MM.1S (cell line): ENCODE measurements at regions not wholly inside any gene's neighbourhood (a gene's known extent, or its start where the extent isn't known, plus 50 kb on each side); places are given as distances from the start of the nearest gene placed in this dataset.
"Not testable (repeated sequence)": the region's sequence is repeated elsewhere in the genome, so short reads cannot be mapped to it uniquely, and the experiment has no call there.

Experiments used
- DNase-seq: peaks from one replicate; pipeline ENCODE4 v3.0.0-alpha.2; 2015
- H2AFZ ChIP-seq: fragments of 300-600 bp; sonication (generic); 2 replicates; pipeline ENCODE4 v1.6.0; 2016; ENCODE audit warnings: antibody characterized with exemption, low read length
- H3F3A ChIP-seq: fragments of 300-600 bp; sonication (generic); 2 replicates; pipeline ENCODE4 v1.6.1; 2016; ENCODE audit warnings: mild to moderate bottlenecking, antibody characterized with exemption, low read length, moderate library complexity, mixed read lengths; ENCODE audit not compliant: insufficient read depth
- H3K27ac ChIP-seq: fragments of 300-600 bp; sonication (generic); 2 replicates; pipeline ENCODE4 v1.5.1; 2016; ENCODE audit warnings: mild to moderate bottlenecking, low read length
- H3K27me3 ChIP-seq: fragments of 300-600 bp; sonication (generic); replicated peaks from 2 replicates; pipeline ENCODE4 v1.6.0; 2016; ENCODE audit warnings: low read length; ENCODE audit not compliant: insufficient read depth
- H3K36me3 ChIP-seq: fragments of 300-600 bp; sonication (generic); replicated peaks from 2 replicates; pipeline ENCODE4 v1.6.1; 2016; ENCODE audit warnings: mild to moderate bottlenecking, low read length, mixed read lengths; ENCODE audit not compliant: insufficient read depth
- H3K4me1 ChIP-seq: fragments of 300-600 bp; sonication (generic); 2 replicates; pipeline ENCODE4 v1.6.1; 2016; ENCODE audit warnings: low read length, mixed read lengths
- H3K4me2 ChIP-seq: fragments of 300-600 bp; sonication (generic); 2 replicates; pipeline ENCODE4 v1.6.0; 2016; ENCODE audit warnings: low read depth, low read length
- H3K4me3 ChIP-seq: fragments of 300-600 bp; sonication (generic); 2 replicates; pipeline ENCODE4 v1.5.1; 2016; ENCODE audit warnings: low read length, mixed read lengths
- H3K79me2 ChIP-seq: fragments of 300-600 bp; sonication (generic); 2 replicates; pipeline ENCODE4 v1.6.1; 2016; ENCODE audit warnings: mixed run types, low read length, mixed read lengths
- H3K9ac ChIP-seq: fragments of 300-600 bp; sonication (generic); 2 replicates; pipeline ENCODE4 v1.6.1; 2016; ENCODE audit warnings: low read length, mixed read lengths
- H3K9me2 ChIP-seq: fragments of 300-600 bp; sonication (generic); replicated peaks from 2 replicates; pipeline ENCODE4 v1.6.1; 2016; ENCODE audit warnings: mild to moderate bottlenecking, low read length, mixed read lengths; ENCODE audit not compliant: insufficient read depth
- H3K9me3 ChIP-seq: fragments of 300-600 bp; sonication (generic); replicated peaks from 2 replicates; pipeline ENCODE4 v1.6.1; 2016; ENCODE audit warnings: mild to moderate bottlenecking, low read length, mixed read lengths; ENCODE audit not compliant: insufficient read depth
- H4K20me1 ChIP-seq: fragments of 300-600 bp; sonication (generic); 2 replicates; pipeline ENCODE4 v1.6.1; 2016; ENCODE audit warnings: mild to moderate bottlenecking, low read length, moderate library complexity, mixed read lengths; ENCODE audit not compliant: insufficient read depth
- EZH2 ChIP-seq: fragments of 300-600 bp; sonication (generic); optimal IDR thresholded peaks from 2 replicates; pipeline ENCODE3; 2017; ENCODE audit warnings: low read depth, mild to moderate bottlenecking, antibody characterized with exemption, low read length, mixed read lengths
- EZH2phosphoT487 ChIP-seq: fragments of 300-600 bp; sonication (generic); IDR thresholded peaks from 2 replicates; pipeline ENCODE4 v1.6.1; 2018; ENCODE audit warnings: antibody characterized with exemption, low read length
- TF ChIP-seq, protein P1 (sequence below): fragments of 300-600 bp; sonication (generic); IDR thresholded peaks from 2 replicates; pipeline ENCODE4 v1.5.1; 2016; ENCODE audit warnings: antibody characterized with exemption, low read length, mixed read lengths

GRCh38 chr10:21423338-21423737 lies 102.1 kb downstream of the SKIDA1 start:
- Histone ChIP-seq H3K36me3 (no peaks in the 10 kb centered on the region), H3K4me2 (no peak overlapping the region), H3K9me2 (no peaks in the 10 kb centered on the region), H3F3A (no peaks in the 10 kb centered on the region), H3K4me3 (no peak overlapping the region), H2AFZ (no peak overlapping the region), H3K27ac (no peak overlapping the region), H3K79me2 (no peaks in the 10 kb centered on the region), H3K9ac (no peak overlapping the region), H3K9me3 (no peaks in the 10 kb centered on the region), H3K4me1 (no peaks in the 10 kb centered on the region), H3K27me3 (no peaks in the 10 kb centered on the region), H4K20me1 (no peaks in the 10 kb centered on the region)
- no peak for TF ChIP-seq EZH2
- TF ChIP-seq, protein P1, sequence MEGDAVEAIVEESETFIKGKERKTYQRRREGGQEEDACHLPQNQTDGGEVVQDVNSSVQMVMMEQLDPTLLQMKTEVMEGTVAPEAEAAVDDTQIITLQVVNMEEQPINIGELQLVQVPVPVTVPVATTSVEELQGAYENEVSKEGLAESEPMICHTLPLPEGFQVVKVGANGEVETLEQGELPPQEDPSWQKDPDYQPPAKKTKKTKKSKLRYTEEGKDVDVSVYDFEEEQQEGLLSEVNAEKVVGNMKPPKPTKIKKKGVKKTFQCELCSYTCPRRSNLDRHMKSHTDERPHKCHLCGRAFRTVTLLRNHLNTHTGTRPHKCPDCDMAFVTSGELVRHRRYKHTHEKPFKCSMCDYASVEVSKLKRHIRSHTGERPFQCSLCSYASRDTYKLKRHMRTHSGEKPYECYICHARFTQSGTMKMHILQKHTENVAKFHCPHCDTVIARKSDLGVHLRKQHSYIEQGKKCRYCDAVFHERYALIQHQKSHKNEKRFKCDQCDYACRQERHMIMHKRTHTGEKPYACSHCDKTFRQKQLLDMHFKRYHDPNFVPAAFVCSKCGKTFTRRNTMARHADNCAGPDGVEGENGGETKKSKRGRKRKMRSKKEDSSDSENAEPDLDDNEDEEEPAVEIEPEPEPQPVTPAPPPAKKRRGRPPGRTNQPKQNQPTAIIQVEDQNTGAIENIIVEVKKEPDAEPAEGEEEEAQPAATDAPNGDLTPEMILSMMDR, result no peak
- TF ChIP-seq EZH2phosphoT487, result no peak
- DNase-seq, result no peak

DNA sequence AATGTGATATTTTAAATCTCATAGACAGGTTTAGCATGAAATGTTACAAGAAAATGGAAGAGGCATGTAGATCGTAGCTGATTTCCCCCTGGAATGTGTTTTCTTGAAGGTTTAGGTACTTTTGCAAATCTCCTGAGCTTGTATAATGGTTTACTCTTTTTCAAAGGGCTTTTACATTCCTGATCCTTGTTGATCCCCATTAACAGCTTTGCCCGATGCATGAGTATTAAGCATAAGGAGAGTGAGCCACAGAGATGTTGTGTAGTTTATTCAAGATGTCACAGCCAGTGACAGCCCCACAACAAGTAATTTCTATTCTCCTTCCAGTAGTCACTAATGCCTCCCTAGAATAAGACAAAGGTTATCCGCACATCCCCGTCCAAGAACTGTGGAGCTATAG lies 103.7 kb downstream of the SKIDA1 start:
- Histone ChIP-seq H3K9ac (no peak overlapping the region), H3K4me3 (no peak overlapping the region), H3K9me3 (no peaks in the 10 kb centered on the region), H3K27me3 (no peaks in the 10 kb centered on the region), H3K27ac (no peak overlapping the region), H3K79me2 (no peaks in the 10 kb centered on the region), H3K9me2 (no peaks in the 10 kb centered on the region), H3K4me1 (no peaks in the 10 kb centered on the region), H3K36me3 (no peaks in the 10 kb centered on the region), H3K4me2 (no peak overlapping the region), H3F3A (no peaks in the 10 kb centered on the region), H2AFZ (no peak overlapping the region), H4K20me1 (no peaks in the 10 kb centered on the region)
- TF ChIP-seq EZH2phosphoT487 (no peak), EZH2 (no peak)
- TF ChIP-seq, protein P1, result no peak
- no peak for DNase-seq

- Histone ChIP-seq H3K27ac (no peak overlapping the region), H3K9me3 (no peaks in the 10 kb centered on the region), H3K9me2 (no peaks in the 10 kb centered on the region), H2AFZ (no peak overlapping the region), H3K36me3 (no peaks in the 10 kb centered on the region), H3F3A (no peaks in the 10 kb centered on the region), H3K4me1 (no peaks in the 10 kb centered on the region), H3K4me2 (no peak overlapping the region), H3K9ac (no peak overlapping the region), H3K27me3 (no peaks in the 10 kb centered on the region), H3K4me3 (no peak overlapping the region), H4K20me1 (no peaks in the 10 kb centered on the region), H3K79me2 (no peaks in the 10 kb centered on the region)
- TF ChIP-seq EZH2 (no peak), EZH2phosphoT487 (no peak)
- TF ChIP-seq, protein P1, result no peak
- DNase-seq, result no peak
These were observed 104.5 kb downstream of the SKIDA1 start for GRCh38 chr10:21421016-21421415.

- not testable (repeated sequence) for H3K4me2 ChIP-seq, H3K27ac ChIP-seq, H3K27me3 ChIP-seq, H4K20me1 ChIP-seq, H3K36me3 ChIP-seq, H3K9ac ChIP-seq, H3K9me2 ChIP-seq, H3K79me2 ChIP-seq, DNase-seq, H3K4me3 ChIP-seq, H2AFZ ChIP-seq, H3K9me3 ChIP-seq, H3K4me1 ChIP-seq, H3F3A ChIP-seq
These were observed 106.4 kb downstream of the SKIDA1 start for GRCh38 chr10:21418981-21419576.
